SK-N-SH treated with all-trans-retinoic acid at 6 μM for 48 hours (cell line): ENCODE measurements at regions not wholly inside any gene's neighbourhood (a gene's known extent, or its start where the extent isn't known, plus 50 kb on each side); places are given as distances from the start of the nearest gene placed in this dataset.

Experiments used
- BACH2 ChIP-seq: fragments of 250-450 bp; sonication (Bioruptor Pico); IDR thresholded peaks from 2 replicates; pipeline ENCODE4 v1.9.0; 2021; ENCODE audit warnings: mild to moderate bottlenecking, borderline replicate concordance
- CREB5 ChIP-seq: fragments of 250-450 bp; sonication (Bioruptor Pico); IDR thresholded peaks from 2 replicates; pipeline ENCODE4 v1.5.1; 2020; ENCODE audit warnings: low read depth, mild to moderate bottlenecking, moderate library complexity
- CSRNP3 ChIP-seq: fragments of 250-450 bp; sonication (Bioruptor Pico); IDR thresholded peaks from 2 replicates; pipeline ENCODE4 v1.5.1; 2021; ENCODE audit warnings: mild to moderate bottlenecking, moderate library complexity
- ESRRG ChIP-seq: fragments of 250-450 bp; sonication (Bioruptor Pico); IDR thresholded peaks from 2 replicates; pipeline ENCODE4 v1.6.1; 2021; ENCODE audit warnings: mild to moderate bottlenecking
- TOX ChIP-seq: fragments of 250-450 bp; sonication (Bioruptor Pico); IDR thresholded peaks from 2 replicates; pipeline ENCODE4 v1.8.0; 2021; ENCODE audit warnings: mild to moderate bottlenecking, moderate library complexity, borderline replicate concordance
- TSHZ2 ChIP-seq: fragments of 250-450 bp; sonication (Bioruptor Pico); IDR thresholded peaks from 2 replicates; pipeline ENCODE4 v1.5.0; 2020; ENCODE audit warnings: mild to moderate bottlenecking, moderate library complexity
- ZFP3 ChIP-seq: fragments of 250-450 bp; sonication (Bioruptor Pico); IDR thresholded peaks from 2 replicates; pipeline ENCODE4 v1.5.0; 2020; ENCODE audit warnings: mild to moderate bottlenecking, moderate library complexity
- ZFP30 ChIP-seq: fragments of 450-650 bp; formaldehyde crosslinking; IDR thresholded peaks from 2 replicates; pipeline ENCODE4 v1.5.0; 2022; ENCODE audit warnings: mild to moderate bottlenecking, moderate library complexity

- TF ChIP-seq ZFP30 (CRISPR knock-in tag): no peak
- no peak for TF ChIP-seq TOX
- no peak for TF ChIP-seq ESRRG (CRISPR knock-in tag)
- TF ChIP-seq BACH2: no peak
- TF ChIP-seq CSRNP3 (CRISPR knock-in tag): no peak
- TF ChIP-seq TSHZ2 (CRISPR knock-in tag): no peak
- TF ChIP-seq CREB5: no peak
- no peak for TF ChIP-seq ZFP3 (CRISPR knock-in tag)
Measured at GRCh38 chr13:111490611-111491010, 170.2 kb downstream of the TEX29 start.
